ENCODE measurements at regions not wholly inside any gene's neighbourhood (a gene's known extent, or its start where the extent isn't known, plus 50 kb on each side); places are given as distances from the start of the nearest gene placed in this dataset.

- Histone ChIP-seq H2AK5ac (ENCODE audit: low read depth, low read length) (no peak overlapping the region), H3K18ac (ENCODE audit: low read depth, low read length) (no peak overlapping the region), H3K79me1 (ENCODE audit: low read depth in 1 of 2, low read length in 2 of 2) (no peaks in the 10 kb centered on the region), H4K20me1 (ENCODE audit: insufficient read depth, low read length) (no peaks in the 10 kb centered on the region), H4K8ac (ENCODE audit: low read depth in 2 of 2, low read length in 2 of 2) (no peak overlapping the region), H3K4me2 (ENCODE audit: low read depth, low read length) (no peak overlapping the region), H3K9me3 (ENCODE audit: control insufficient read depth, insufficient read depth, low read length) (no peaks in the 10 kb centered on the region), H3K27ac (ENCODE audit: insufficient read depth, low read length) (no peak overlapping the region), H2AFZ (replicated peaks; ENCODE audit: low read length, poor library complexity) (no peak overlapping the region), H2BK20ac (ENCODE audit: low read depth, low read length) (no peak overlapping the region), H2BK120ac (ENCODE audit: low read depth, low read length) (no peak overlapping the region), H3K4me3 (ENCODE audit: insufficient read depth, low read depth, low read length) (no peak overlapping the region), H2BK15ac (ENCODE audit: low read depth, low read length) (no peak overlapping the region), H3K14ac (replicated peaks; ENCODE audit: low read depth, low read length) (no peak overlapping the region), H2AK9ac (replicated peaks; ENCODE audit: low read depth, low read length, poor library complexity) (no peak overlapping the region), H2BK5ac (ENCODE audit: low read depth, low read length, poor library complexity, severe bottlenecking) (no peak overlapping the region), H3K56ac (ENCODE audit: extremely low read depth, insufficient read depth, low read length) (no peak overlapping the region), H3K23ac (ENCODE audit: low read depth, low read length) (no peak overlapping the region), H3K9ac (ENCODE audit: low read depth, low read length) (no peak overlapping the region), H3K36me3 (ENCODE audit: control insufficient read depth, insufficient read depth, low read length) (no peaks in the 10 kb centered on the region), H4K5ac (ENCODE audit: low read depth, low read length) (no peak overlapping the region), H3K4ac (ENCODE audit: low read depth, low read length) (no peak overlapping the region), H4K91ac (ENCODE audit: insufficient read depth, low read depth, low read length) (no peak overlapping the region), H3K9me1 (ENCODE audit: insufficient read depth, low read length) (no peaks in the 10 kb centered on the region), H3K27me3 (ENCODE audit: control insufficient read depth, insufficient read depth, low read length) (no peaks in the 10 kb centered on the region), H3K4me1 (ENCODE audit: control insufficient read depth, insufficient read depth, low read length) (no peaks in the 10 kb centered on the region)
- DNase-seq: no peak
- dilution Hi-C loops (cut with HindIII; ENCODE audit: low sequenced_read_pairs, unreplicated experiment): no loop called here
- WGBS, 2 experiments (ENCODE audit: extremely low coverage in 2 of 2, insufficient read length in 1 of 2): 88% methylated on average over 7 of the region's 12 CpGs; no CpG with 5 or more reads in 1 of the 2 experiments
- in situ Hi-C loops (cut with MboI; ENCODE audit: low sequenced_read_pairs): no loop called here
- no TSS peak for BruUV-seq (replicated peaks)
- CTCF ChIA-PET: interaction anchor here (0.6 kb wide), 1 partner anchor 576 kb away, joined by 4 read pairs; no protein-coding TSS in a partner anchor
- intact Hi-C loops (cut with micrococcal nuclease): no loop called here
- TF ChIP-seq RAD21 (IDR thresholded peaks at IDR 0.05; ENCODE audit: low read length) (no peak), MXI1 (IDR thresholded peaks at IDR 0.05; ENCODE audit: borderline replicate concordance, low read depth, low read length) (no peak), NFE2L2 (IDR thresholded peaks at IDR 0.05; ENCODE audit: low read depth, low read length) (no peak), SMC3 (IDR thresholded peaks at IDR 0.05; ENCODE audit: low read depth, low read length) (no peak), CEBPB (IDR thresholded peaks at IDR 0.05; ENCODE audit: low read depth, low read length) (no peak), RFX5 (IDR thresholded peaks at IDR 0.05; ENCODE audit: low read depth, low read length) (no peak), USF2 (IDR thresholded peaks at IDR 0.05; ENCODE audit: low read depth, low read length) (no peak), BHLHE40 (IDR thresholded peaks at IDR 0.05; ENCODE audit: low read depth, low read length) (no peak), FOS (IDR thresholded peaks at IDR 0.05; ENCODE audit: low read depth, low read length) (no peak), MAFK (IDR thresholded peaks at IDR 0.05; ENCODE audit: low read depth, low read length) (no peak), ELK1 (IDR thresholded peaks at IDR 0.05; ENCODE audit: borderline replicate concordance, low read depth, low read length) (no peak), CHD1 (IDR thresholded peaks at IDR 0.05; ENCODE audit: low read depth, low read length) (no peak), RCOR1 (IDR thresholded peaks at IDR 0.05; ENCODE audit: insufficient replicate concordance, low read length) (no peak), POLR2A (IDR thresholded peaks at IDR 0.05; ENCODE audit: low read depth, low read length) (no peak)
- ATAC-seq (ENCODE audit: low read depth): no peak
- POLR2A ChIA-PET (ENCODE audit: unreplicated experiment): no interaction called here
Measured at GRCh38 chr19:32010071-32010470, 335.3 kb upstream of the ZNF507 start.

All from IMR-90 (cell line).